Cardiac muscle cell (in vitro differentiated cells and primary cell): ENCODE measurements at regions not wholly inside any gene's neighbourhood (a gene's known extent, or its start where the extent isn't known, plus 50 kb on each side); places are given as distances from the start of the nearest gene placed in this dataset.

Experiments used
- DNase-seq, 2 donors: peaks; one replicate each; pipeline versions ENCODE4 v3.0.0 to v3.0.0-alpha.2; 2010 to 2017; ENCODE audit warnings: low read depth in 1 of 2, low spot score in 1 of 2
- H3K27ac ChIP-seq: fragments of 200-600 bp; sonication (generic); 2 replicates; pipeline ENCODE4 v1.5.1; 2016
- H3K27me3 ChIP-seq: fragments of 200-600 bp; sonication (generic); 2 replicates; pipeline ENCODE4 v1.6.0; 2016; ENCODE audit warnings: control low read depth
- H3K36me3 ChIP-seq: fragments of 200-600 bp; sonication (generic); 2 replicates; pipeline ENCODE4 v1.5.1; 2016; ENCODE audit warnings: control low read depth
- H3K4me1 ChIP-seq: fragments of 200-600 bp; sonication (generic); 2 replicates; pipeline ENCODE4 v1.8.1; 2017; ENCODE audit warnings: low read depth, mild to moderate bottlenecking, mixed run types
- H3K4me3 ChIP-seq: fragments of 200-600 bp; sonication (generic); 2 replicates; pipeline ENCODE4 v1.5.1; 2016; ENCODE audit warnings: mild to moderate bottlenecking
- H3K9me3 ChIP-seq: fragments of 200-600 bp; sonication (generic); 2 replicates; pipeline ENCODE4 v1.5.1; 2017; ENCODE audit warnings: low read depth, mild to moderate bottlenecking, control low read depth
- CTCF ChIP-seq: IDR thresholded peaks from 2 replicates; pipeline ENCODE4 v1.5.1; 2012; ENCODE audit warnings: low read depth, mild to moderate bottlenecking, low read length

DNA sequence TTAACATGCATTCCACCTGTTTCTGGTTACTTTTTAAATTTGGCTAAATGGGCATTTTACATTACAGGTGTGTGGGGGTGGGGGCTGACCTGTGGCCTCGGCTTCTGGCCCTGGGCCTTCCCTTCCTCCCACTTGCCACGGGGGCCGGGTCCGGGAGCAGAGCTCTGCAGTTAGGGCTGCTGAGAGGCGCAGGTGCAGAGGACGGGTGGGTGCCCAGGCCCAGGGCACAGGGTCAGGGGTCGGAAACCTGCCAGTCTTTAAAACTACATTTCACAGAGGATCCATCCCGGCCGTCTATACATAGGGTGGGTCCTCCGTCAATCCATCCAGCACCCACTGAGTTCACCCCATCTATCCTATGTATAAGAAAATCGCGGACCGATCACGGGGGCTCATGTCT is 106.5 kb upstream of the INSIG1 start:
- peaks cover 8% of the 10 kb centered on the region for H3K27me3 ChIP-seq
- H3K4me3 ChIP-seq = no peak overlapping the region
- no peak for TF ChIP-seq CTCF
- no peak overlapping the region for H3K27ac ChIP-seq
- no peaks in the 10 kb centered on the region for H3K4me1 ChIP-seq
- DNase-seq = no peak
- no peaks in the 10 kb centered on the region for H3K9me3 ChIP-seq
- H3K36me3 ChIP-seq = no peaks in the 10 kb centered on the region

DNA sequence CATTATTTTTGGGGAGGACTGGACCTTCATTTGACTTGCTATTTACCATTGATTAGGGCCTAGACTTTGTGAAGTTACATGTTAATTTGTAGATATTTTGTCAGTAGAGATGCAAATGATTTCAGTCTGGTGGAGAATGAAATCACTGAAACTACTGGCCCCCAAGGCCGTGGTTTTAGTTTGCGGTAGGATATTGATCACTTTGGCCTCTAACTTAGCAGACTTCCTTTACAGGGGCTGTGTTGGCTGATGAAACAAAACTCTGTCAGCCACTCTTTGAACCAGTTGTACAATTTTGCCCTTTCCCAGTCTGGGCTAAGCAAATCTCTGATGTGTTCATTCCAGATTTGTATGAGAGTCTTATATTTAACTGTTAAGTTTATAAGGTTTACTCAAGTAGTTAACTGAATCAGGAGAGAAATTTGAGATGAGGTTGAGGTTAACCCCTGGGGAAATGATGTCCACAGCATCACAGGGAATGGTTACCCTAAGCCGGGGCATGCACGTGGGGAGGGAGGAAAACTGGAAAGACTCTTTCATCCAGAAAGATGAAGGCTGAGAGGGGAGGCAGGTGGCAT is 105.7 kb upstream of the INSIG1 start:
- peaks cover 8% of the 10 kb centered on the region for H3K27me3 ChIP-seq
- no peak overlapping the region for H3K4me3 ChIP-seq
- no peaks in the 10 kb centered on the region for H3K9me3 ChIP-seq
- no peak for DNase-seq
- no peaks in the 10 kb centered on the region for H3K36me3 ChIP-seq
- no peak overlapping the region for H3K27ac ChIP-seq
- TF ChIP-seq CTCF = no peak
- H3K4me1 ChIP-seq = no peaks in the 10 kb centered on the region

GRCh38 chr7:155192961-155193640 is 104.6 kb upstream of the INSIG1 start:
- H3K36me3 ChIP-seq = no peaks in the 10 kb centered on the region

GRCh38 chr7:155193716-155194115 is 104.0 kb upstream of the INSIG1 start:
- no peak for DNase-seq
- H3K4me3 ChIP-seq = no peak overlapping the region
- H3K36me3 ChIP-seq = no peaks in the 10 kb centered on the region
- no peaks in the 10 kb centered on the region for H3K9me3 ChIP-seq
- no peak for TF ChIP-seq CTCF
- no peaks in the 10 kb centered on the region for H3K4me1 ChIP-seq
- H3K27ac ChIP-seq = no peak overlapping the region
- H3K27me3 ChIP-seq = peaks cover 8% of the 10 kb centered on the region

More at GRCh38 chr7:155192961-155193640, 104.6 kb upstream of the INSIG1 start:
- no peaks in the 10 kb centered on the region for H3K4me1 ChIP-seq
- H3K4me3 ChIP-seq = no peak overlapping the region
- no peak for TF ChIP-seq CTCF
- no peak overlapping the region for H3K27ac ChIP-seq
- H3K9me3 ChIP-seq = no peaks in the 10 kb centered on the region
- peaks cover 8% of the 10 kb centered on the region for H3K27me3 ChIP-seq
- DNase-seq = no peak

DNA sequence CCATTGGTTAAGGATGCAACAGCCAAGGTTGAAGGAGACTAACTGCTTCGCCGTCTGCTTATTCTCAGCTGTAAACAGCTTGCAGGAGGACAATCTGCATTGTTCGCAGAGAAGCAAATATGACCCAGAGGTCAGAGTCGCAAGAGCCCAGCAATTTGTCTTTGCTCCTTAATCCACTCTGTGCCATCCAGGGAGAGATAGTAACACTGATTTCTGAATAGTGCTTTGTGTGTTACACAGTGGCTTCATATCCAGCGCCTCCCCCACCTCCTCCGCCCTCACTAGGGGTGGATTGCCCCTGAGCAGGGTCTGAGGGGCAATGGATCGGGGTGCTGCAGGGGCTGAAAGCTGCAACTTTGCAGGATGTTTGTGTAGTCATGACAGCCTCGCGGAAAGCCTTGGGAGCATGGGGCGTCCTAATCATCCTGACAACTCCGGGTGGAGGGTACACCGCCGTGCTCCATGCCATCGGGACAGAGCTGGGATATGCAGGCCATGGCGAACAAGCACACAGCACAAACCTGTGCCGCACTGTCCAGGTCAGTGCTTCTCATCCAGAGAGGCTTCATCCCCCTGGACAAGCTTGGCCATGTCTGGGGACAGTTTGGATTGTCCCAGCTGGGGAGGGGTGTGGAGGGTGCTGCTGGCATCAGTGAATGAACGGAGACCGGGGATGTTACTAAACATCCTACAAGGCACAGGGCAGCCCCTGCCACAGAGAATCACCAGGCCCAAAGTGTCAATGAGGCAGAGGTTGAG is 103.1 kb upstream of the INSIG1 start:
- no peak for DNase-seq
- Histone ChIP-seq H3K27me3 (peaks cover 8% of the 10 kb centered on the region), H3K36me3 (no peaks in the 10 kb centered on the region), H3K27ac (no peak overlapping the region), H3K9me3 (no peaks in the 10 kb centered on the region), H3K4me1 (no peaks in the 10 kb centered on the region), H3K4me3 (no peak overlapping the region)
- TF ChIP-seq CTCF = no peak
